ENCODE measurements at regions not wholly inside any gene's neighbourhood (a gene's known extent, or its start where the extent isn't known, plus 50 kb on each side); places are given as distances from the start of the nearest gene placed in this dataset.

DNA sequence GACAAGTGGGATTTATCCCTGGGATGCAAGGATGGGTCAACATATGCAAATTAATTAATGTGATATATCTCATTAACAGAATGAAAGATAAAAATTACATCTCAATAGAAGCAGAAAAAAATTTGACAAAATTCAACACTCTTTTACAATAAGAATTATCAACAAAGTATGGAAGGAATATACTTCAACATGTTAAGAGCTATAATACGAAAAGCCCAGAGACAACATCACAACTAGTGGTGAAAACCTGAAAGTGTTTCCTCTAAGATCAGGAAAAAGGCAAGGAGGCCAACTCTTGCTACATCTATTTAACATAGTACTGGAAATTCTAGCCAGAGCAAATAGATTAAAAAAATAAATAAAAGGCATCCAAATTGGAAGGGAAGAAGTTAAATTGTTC, 970.0 kb upstream of the POT1 start:
- no peaks in the 10 kb centered on the region for H3K27me3 ChIP-seq
- no peaks in the 10 kb centered on the region for H3K4me1 ChIP-seq (replicated peaks in 1 of 2)
- no peak for TF ChIP-seq POLR2A (IDR thresholded peaks at IDR 0.05)
- TF ChIP-seq, protein P1, sequence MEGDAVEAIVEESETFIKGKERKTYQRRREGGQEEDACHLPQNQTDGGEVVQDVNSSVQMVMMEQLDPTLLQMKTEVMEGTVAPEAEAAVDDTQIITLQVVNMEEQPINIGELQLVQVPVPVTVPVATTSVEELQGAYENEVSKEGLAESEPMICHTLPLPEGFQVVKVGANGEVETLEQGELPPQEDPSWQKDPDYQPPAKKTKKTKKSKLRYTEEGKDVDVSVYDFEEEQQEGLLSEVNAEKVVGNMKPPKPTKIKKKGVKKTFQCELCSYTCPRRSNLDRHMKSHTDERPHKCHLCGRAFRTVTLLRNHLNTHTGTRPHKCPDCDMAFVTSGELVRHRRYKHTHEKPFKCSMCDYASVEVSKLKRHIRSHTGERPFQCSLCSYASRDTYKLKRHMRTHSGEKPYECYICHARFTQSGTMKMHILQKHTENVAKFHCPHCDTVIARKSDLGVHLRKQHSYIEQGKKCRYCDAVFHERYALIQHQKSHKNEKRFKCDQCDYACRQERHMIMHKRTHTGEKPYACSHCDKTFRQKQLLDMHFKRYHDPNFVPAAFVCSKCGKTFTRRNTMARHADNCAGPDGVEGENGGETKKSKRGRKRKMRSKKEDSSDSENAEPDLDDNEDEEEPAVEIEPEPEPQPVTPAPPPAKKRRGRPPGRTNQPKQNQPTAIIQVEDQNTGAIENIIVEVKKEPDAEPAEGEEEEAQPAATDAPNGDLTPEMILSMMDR (IDR thresholded peaks at IDR 0.05) = no peak
- no peak overlapping the region for H3K4me3 ChIP-seq
- no peak overlapping the region for H3K27ac ChIP-seq
- no peaks in the 10 kb centered on the region for H3K9me3 ChIP-seq (replicated peaks in 1 of 3)
- H3K36me3 ChIP-seq (replicated peaks in 1 of 2) = no peaks in the 10 kb centered on the region
- 73 to 87% (median 83%) methylated on average over 1 of the region's 1 CpG for WGBS, 4 donors
- intact Hi-C loops (cut with DNase I) = no loop called here
- no peak for DNase-seq

GRCh38 chr7:125892434-125892833, 962.8 kb upstream of the POT1 start:
- no peaks in the 10 kb centered on the region for H3K9me3 ChIP-seq (replicated peaks in 1 of 3)
- intact Hi-C loops (cut with DNase I) = no loop called here
- H3K4me1 ChIP-seq (replicated peaks in 1 of 2) = no peaks in the 10 kb centered on the region
- TF ChIP-seq POLR2A (IDR thresholded peaks at IDR 0.05) = no peak
- TF ChIP-seq, protein P1 (IDR thresholded peaks at IDR 0.05) = no peak
- no peak overlapping the region for H3K27ac ChIP-seq
- 68 to 83% (median 77%) methylated on average over 1 of the region's 1 CpG for WGBS, 4 donors
- H3K27me3 ChIP-seq = no peaks in the 10 kb centered on the region
- H3K36me3 ChIP-seq (replicated peaks in 1 of 2) = no peaks in the 10 kb centered on the region
- no peak overlapping the region for H3K4me3 ChIP-seq
- no peak for DNase-seq

GRCh38 chr7:125878988-125879387, 949.4 kb upstream of the POT1 start:
- TF ChIP-seq POLR2A (IDR thresholded peaks at IDR 0.05) = no peak
- no peak overlapping the region for H3K4me3 ChIP-seq
- H3K4me1 ChIP-seq (replicated peaks in 1 of 2) = no peaks in the 10 kb centered on the region
- H3K27me3 ChIP-seq = no peaks in the 10 kb centered on the region
- no peak for DNase-seq
- no peak overlapping the region for H3K27ac ChIP-seq
- no peaks in the 10 kb centered on the region for H3K9me3 ChIP-seq (replicated peaks in 1 of 3)
- intact Hi-C loops (cut with DNase I) = no loop called here
- WGBS, 4 donors = 47 to 59% (median 56%) methylated on average over 6 of the region's 6 CpGs
- no peaks in the 10 kb centered on the region for H3K36me3 ChIP-seq (replicated peaks in 1 of 2)

DNA sequence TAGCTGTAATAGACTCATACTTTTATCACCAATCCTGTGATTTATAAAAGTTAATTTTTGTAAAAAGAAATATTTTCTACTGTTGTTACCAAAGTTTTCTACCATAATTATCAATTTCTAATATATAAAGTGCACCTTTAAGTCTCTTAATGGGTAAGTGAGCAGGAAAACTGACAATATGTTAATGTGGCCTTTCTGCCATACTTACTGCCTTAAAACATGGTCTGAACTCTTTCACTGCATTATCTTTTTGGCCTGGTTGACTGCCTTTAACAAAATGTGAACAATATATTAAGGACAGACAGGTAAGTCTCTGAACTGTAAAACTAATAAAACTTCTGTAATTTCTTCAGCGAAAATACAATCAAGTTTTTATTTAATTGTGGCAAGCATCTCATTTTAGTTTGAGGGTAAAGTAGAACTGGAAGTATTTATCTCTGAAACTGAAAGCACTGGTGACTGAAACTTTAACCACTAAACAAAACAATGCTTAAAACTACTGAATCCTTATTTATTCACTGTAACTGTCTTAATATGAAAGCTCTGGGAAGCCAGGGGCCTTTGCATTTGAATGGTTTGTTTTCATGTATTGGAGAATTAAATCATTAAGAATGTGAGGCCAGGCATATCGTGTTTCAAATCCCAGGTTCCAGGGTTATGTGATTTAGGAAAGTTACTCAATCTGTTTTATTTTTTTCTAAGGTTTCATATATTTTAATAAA, 948.8 kb upstream of the POT1 start:
- no peaks in the 10 kb centered on the region for H3K9me3 ChIP-seq (replicated peaks in 1 of 3)
- DNase-seq = no peak
- no peak overlapping the region for H3K27ac ChIP-seq
- TF ChIP-seq, protein P1 (IDR thresholded peaks at IDR 0.05) = no peak
- no peak for TF ChIP-seq POLR2A (IDR thresholded peaks at IDR 0.05)
- no peak overlapping the region for H3K4me3 ChIP-seq
- WGBS, 4 donors = 69 to 77% (median 73%) methylated on average over 2 of the region's 2 CpGs
- no peaks in the 10 kb centered on the region for H3K36me3 ChIP-seq (replicated peaks in 1 of 2)
- H3K4me1 ChIP-seq (replicated peaks in 1 of 2) = no peaks in the 10 kb centered on the region
- intact Hi-C loops (cut with DNase I) = no loop called here
- H3K27me3 ChIP-seq = no peaks in the 10 kb centered on the region

DNA sequence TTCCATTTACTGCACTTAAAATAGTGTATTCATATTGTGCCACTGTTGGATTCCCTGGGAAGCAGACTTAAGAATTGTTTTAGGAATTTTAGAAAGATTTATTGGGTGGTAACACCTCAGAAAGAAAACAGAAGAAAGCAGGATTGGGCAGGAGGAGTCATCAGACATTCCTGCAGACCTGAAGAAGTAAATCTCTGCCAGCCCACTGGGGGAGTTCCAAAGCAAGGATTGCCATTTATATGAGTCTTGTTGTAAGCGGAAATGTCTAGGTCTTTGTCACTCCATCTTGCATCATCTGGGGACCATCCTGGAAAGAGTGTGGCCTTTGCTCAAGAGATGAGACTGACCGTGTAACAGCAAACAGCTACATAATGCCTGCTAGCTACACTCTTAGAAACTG, 947.6 kb upstream of the POT1 start:
- intact Hi-C loops (cut with DNase I) = no loop called here
- no peaks in the 10 kb centered on the region for H3K27me3 ChIP-seq
- no peaks in the 10 kb centered on the region for H3K4me1 ChIP-seq (replicated peaks in 1 of 2)
- TF ChIP-seq, protein P1 (IDR thresholded peaks at IDR 0.05) = no peak
- TF ChIP-seq POLR2A (IDR thresholded peaks at IDR 0.05) = no peak
- WGBS, 4 donors = 49 to 79% (median 77%) methylated on average over 2 of the region's 2 CpGs
- no peak for DNase-seq
- H3K27ac ChIP-seq = no peak overlapping the region
- no peaks in the 10 kb centered on the region for H3K36me3 ChIP-seq (replicated peaks in 1 of 2)
- H3K9me3 ChIP-seq (replicated peaks in 1 of 3) = no peaks in the 10 kb centered on the region
- no peak overlapping the region for H3K4me3 ChIP-seq

Measured in adrenal gland (tissue), 9 donors.